ENCODE measurements at regions not wholly inside any gene's neighbourhood (a gene's known extent, or its start where the extent isn't known, plus 50 kb on each side); places are given as distances from the start of the nearest gene placed in this dataset.

DNA sequence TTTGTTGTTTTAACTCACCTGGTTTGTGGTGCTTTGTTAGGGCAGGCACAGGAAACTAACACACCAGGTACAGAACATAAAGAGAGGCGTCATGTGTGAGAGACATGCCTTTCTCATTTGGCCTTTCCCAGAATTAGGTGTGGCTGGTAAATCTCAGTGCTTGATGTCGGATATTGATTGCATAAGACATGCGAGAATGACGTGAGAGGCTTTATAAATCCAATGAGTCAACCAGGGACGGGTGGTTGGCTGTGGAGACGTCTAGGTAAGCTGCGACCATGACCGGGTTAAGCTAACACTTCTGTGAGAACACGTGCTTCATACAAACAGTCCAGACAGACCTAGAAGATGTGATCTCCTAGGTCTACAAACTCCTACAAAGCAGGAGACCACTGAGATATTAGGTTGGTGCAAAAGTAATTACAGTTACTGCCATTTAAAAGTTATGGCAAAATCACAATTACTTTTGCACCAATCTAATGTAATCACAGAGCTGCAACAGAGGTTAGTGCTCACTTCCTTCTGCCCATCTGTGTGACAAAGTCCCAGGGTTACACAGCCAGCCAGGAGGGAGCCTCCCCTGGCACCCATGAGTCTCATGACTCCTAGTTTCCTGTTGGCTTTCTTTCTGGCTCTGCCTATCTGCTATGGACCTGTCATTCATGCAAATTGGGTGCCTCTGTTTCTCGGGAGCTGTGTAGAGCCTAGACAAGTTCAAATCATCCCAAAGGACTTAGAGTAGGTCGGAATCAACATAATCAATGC is 98.9 kb upstream of the ATP8B1 start:
- TF ChIP-seq, protein P1, sequence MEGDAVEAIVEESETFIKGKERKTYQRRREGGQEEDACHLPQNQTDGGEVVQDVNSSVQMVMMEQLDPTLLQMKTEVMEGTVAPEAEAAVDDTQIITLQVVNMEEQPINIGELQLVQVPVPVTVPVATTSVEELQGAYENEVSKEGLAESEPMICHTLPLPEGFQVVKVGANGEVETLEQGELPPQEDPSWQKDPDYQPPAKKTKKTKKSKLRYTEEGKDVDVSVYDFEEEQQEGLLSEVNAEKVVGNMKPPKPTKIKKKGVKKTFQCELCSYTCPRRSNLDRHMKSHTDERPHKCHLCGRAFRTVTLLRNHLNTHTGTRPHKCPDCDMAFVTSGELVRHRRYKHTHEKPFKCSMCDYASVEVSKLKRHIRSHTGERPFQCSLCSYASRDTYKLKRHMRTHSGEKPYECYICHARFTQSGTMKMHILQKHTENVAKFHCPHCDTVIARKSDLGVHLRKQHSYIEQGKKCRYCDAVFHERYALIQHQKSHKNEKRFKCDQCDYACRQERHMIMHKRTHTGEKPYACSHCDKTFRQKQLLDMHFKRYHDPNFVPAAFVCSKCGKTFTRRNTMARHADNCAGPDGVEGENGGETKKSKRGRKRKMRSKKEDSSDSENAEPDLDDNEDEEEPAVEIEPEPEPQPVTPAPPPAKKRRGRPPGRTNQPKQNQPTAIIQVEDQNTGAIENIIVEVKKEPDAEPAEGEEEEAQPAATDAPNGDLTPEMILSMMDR (IDR thresholded peaks at IDR 0.05) = no peak
- TF ChIP-seq, protein P2, sequence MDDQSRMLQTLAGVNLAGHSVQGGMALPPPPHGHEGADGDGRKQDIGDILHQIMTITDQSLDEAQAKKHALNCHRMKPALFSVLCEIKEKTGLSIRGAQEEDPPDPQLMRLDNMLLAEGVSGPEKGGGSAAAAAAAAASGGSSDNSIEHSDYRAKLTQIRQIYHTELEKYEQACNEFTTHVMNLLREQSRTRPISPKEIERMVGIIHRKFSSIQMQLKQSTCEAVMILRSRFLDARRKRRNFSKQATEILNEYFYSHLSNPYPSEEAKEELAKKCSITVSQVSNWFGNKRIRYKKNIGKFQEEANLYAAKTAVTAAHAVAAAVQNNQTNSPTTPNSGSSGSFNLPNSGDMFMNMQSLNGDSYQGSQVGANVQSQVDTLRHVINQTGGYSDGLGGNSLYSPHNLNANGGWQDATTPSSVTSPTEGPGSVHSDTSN (IDR thresholded peaks at IDR 0.05) = no peak
- no peak for TF ChIP-seq EP300 (IDR thresholded peaks at IDR 0.05; ENCODE audit: borderline replicate concordance in 1 of 2, low read depth in 1 of 2, low read length in 1 of 2)
- TF ChIP-seq, protein P3, sequence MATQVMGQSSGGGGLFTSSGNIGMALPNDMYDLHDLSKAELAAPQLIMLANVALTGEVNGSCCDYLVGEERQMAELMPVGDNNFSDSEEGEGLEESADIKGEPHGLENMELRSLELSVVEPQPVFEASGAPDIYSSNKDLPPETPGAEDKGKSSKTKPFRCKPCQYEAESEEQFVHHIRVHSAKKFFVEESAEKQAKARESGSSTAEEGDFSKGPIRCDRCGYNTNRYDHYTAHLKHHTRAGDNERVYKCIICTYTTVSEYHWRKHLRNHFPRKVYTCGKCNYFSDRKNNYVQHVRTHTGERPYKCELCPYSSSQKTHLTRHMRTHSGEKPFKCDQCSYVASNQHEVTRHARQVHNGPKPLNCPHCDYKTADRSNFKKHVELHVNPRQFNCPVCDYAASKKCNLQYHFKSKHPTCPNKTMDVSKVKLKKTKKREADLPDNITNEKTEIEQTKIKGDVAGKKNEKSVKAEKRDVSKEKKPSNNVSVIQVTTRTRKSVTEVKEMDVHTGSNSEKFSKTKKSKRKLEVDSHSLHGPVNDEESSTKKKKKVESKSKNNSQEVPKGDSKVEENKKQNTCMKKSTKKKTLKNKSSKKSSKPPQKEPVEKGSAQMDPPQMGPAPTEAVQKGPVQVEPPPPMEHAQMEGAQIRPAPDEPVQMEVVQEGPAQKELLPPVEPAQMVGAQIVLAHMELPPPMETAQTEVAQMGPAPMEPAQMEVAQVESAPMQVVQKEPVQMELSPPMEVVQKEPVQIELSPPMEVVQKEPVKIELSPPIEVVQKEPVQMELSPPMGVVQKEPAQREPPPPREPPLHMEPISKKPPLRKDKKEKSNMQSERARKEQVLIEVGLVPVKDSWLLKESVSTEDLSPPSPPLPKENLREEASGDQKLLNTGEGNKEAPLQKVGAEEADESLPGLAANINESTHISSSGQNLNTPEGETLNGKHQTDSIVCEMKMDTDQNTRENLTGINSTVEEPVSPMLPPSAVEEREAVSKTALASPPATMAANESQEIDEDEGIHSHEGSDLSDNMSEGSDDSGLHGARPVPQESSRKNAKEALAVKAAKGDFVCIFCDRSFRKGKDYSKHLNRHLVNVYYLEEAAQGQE (IDR thresholded peaks at IDR 0.05; ENCODE audit: low read depth, low read length) = no peak
- TF ChIP-seq GABPA (IDR thresholded peaks at IDR 0.05; ENCODE audit: low read depth) = no peak
- no peak for TF ChIP-seq MXI1 (IDR thresholded peaks at IDR 0.05; ENCODE audit: low read depth, low read length)
- TF ChIP-seq, protein P4, sequence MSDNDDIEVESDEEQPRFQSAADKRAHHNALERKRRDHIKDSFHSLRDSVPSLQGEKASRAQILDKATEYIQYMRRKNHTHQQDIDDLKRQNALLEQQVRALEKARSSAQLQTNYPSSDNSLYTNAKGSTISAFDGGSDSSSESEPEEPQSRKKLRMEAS (IDR thresholded peaks at IDR 0.05; ENCODE audit: low read depth) = no peak
- TF ChIP-seq RAD21 (IDR thresholded peaks at IDR 0.05; ENCODE audit: low read length) = no peak
- TF ChIP-seq JUND (IDR thresholded peaks at IDR 0.05) = no peak
